ENCODE measurements at regions not wholly inside any gene's neighbourhood (a gene's known extent, or its start where the extent isn't known, plus 50 kb on each side); places are given as distances from the start of the nearest gene placed in this dataset.
"Not testable (repeated sequence)": the region's sequence is repeated elsewhere in the genome, so short reads cannot be mapped to it uniquely, and the experiment has no call there.

DNA sequence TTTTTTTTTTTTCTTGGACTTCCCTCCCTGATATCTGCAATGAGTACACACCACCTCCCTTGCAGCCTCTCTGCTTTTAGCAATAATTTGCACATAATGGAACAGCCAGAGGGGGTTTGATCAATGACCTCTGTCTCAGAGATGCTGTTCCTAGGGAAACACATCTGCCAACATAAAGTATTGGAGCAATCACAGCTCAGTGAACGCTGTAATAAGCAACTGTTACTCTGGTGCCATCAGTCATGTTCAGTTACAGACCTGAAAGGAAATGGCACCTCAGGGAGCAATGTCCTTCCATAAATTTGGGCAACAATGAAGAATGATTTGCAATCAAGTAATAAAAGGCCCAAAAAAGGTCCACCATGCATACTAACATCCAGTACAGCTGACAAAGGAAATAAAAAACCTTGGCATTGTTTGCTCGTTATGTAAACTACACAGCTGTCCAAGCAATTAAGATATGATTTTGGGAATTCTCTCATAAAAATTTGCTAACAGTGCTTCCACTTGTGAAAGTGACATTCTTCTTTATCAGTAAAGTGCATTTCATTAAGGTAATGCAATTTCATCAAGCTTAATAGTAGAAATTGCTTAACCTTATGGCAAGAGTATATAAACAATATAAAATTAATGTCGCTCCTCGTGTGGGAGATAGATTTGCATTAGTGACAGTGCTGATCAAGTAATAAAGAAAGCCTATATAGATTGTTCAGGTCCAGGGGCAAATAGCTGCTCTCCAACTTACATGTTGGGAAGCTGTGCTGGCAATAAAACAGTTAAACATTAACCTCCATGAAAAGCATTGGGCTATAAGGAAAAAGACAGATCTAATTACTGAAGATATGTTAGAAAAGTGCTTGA lies 167.8 kb downstream of the RASEF start:
- no peak for DNase-seq
- in situ Hi-C loops (cut with HindIII; ENCODE audit: low pct_ligation_motif_present, low pct_unique_long_range_greater_than_20kb, low sequenced_read_pairs), result no loop called here

DNA sequence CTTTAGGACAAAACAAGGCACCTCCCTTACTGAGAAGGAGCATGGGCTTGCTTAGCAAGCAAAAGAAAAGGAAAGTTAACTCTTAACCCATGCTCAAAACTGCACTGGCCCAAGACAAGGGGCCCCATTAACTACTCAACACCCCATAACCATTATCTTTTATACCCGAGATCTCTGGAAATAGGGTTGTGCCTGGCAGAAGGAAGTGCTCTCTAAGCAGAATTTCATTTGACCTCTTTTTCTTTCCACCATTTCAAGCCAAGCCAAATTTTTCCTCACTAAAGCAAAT lies 167.2 kb downstream of the RASEF start:
- in situ Hi-C loops (cut with HindIII; ENCODE audit: low pct_ligation_motif_present, low pct_unique_long_range_greater_than_20kb, low sequenced_read_pairs), result no loop called here
- DNase-seq, result no peak

DNA sequence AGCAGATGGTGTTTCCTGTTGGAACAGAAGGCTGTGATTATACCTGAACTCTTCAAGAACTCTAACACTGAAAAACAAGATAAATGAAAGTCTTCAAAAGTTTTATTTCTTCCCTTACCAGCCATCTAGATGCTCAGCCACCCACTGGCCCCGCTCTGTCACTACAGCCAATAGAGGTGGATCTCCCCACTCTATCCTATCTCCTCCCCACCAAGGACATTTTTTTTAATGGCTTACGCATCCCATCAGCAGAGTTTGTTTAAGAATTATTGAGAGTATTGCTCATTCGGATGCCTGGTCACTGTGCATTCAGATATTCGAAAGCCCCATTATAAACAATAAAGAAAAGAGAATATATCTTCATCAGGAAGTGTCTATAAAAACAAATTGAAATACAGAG lies 159.4 kb downstream of the RASEF start:
- in situ Hi-C loops (cut with HindIII; ENCODE audit: low pct_ligation_motif_present, low pct_unique_long_range_greater_than_20kb, low sequenced_read_pairs), result no loop called here
- no peak for DNase-seq

DNA sequence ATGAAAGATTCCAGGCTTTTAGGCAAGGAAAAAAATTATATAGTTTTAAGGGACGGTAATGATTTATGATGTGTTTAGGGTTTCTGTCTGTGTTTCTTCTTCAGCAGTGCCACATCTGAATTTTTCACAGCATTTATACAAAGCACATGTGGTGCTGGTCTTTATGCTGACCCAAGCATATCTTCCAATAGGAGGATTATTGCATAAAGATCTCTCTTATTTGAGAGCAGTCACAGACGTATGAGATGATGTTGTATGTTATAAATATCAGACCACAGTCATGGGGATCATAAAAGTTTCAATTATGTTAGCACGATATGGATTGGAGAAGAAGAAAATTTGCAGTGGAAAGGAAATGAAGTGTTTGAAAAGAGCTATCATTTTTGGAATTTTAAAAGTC lies 150.9 kb downstream of the RASEF start:
- DNase-seq, result no peak
- in situ Hi-C loops (cut with HindIII; ENCODE audit: low pct_ligation_motif_present, low pct_unique_long_range_greater_than_20kb, low sequenced_read_pairs), result no loop called here

DNA sequence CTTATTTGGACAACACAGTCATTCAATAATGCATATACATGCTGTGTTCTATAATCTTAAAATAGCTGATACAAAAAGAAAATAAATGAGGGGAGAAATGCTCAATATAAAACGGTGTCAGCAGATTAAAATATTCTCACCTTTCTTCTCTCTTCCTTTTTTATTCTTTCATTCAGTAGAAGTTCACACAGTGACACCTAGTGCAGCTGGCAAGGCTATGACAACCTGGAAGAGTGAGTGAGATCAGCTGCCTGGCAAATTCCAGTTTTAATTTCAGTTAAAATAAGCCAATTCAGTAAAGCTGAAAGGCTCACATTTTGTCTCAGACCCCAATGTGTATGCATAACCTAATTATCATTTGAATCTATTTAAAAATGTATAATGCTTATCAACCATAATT lies 150.3 kb downstream of the RASEF start:
- no peak for DNase-seq
- in situ Hi-C loops (cut with HindIII; ENCODE audit: low pct_ligation_motif_present, low pct_unique_long_range_greater_than_20kb, low sequenced_read_pairs), result no loop called here

DNA sequence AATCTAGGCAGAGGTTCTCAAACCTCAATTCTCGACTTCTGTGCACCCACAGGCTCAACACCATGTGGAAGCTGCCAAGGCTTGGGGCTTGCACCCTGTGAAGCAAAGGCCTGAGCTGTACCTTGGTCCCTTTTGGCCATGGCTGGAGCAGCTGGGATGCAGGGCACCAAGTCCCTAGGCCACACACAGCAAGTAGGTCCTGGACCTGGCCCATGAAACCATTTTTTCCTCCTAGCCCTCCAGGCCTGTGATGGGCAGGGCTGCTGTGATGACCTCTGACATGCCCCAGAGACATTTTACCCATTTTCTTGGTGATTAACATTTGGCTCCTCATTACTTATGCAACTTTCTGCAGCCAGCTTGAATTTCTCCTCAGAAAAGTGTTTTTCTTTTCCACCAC lies 146.7 kb downstream of the RASEF start:
- DNase-seq; in situ Hi-C loops (cut with HindIII; ENCODE audit: low pct_ligation_motif_present, low pct_unique_long_range_greater_than_20kb, low sequenced_read_pairs): not testable (repeated sequence)

DNA sequence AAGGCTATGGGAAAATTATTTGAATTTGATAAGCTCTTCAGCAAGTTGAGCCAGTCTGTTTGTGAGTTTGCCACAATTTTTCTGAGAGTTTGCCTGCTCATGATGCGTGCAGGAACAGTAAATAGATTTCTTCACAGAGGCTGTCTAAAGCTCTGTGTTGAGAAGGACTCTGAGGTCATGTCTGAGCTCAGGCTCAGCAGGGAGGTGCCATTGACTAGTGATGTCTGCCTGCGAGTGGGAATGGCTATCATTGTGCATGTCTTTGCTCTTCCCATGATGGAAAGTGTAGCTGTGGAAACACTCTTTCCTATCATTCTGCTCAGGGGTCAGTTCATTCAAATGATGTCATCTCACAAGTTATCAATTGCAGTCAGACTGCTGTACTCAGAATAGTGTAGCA lies 142.8 kb downstream of the RASEF start:
- no peak for DNase-seq
- in situ Hi-C loops (cut with HindIII; ENCODE audit: low pct_ligation_motif_present, low pct_unique_long_range_greater_than_20kb, low sequenced_read_pairs), result no loop called here

DNA sequence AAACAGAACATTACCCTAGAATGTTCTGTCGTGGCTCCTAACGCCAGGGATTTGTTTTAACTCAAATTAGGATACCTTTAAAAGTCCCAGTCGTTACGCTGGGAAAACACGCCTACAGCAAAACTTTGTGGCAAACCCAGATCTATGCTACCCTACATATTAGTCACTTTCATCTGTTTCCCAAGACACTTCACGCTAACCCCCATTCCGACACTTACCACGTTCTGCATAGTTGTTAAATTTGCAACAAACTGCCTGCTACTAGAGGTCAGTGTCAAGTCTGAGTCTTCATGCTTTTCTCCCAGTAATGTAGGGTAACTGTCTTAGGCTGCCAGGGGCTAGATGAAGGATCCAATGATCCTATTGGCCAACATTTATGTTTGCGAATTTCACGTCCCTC lies 140.3 kb downstream of the RASEF start:
- in situ Hi-C loops (cut with HindIII; ENCODE audit: low pct_ligation_motif_present, low pct_unique_long_range_greater_than_20kb, low sequenced_read_pairs), result no loop called here
- no peak for DNase-seq

DNA sequence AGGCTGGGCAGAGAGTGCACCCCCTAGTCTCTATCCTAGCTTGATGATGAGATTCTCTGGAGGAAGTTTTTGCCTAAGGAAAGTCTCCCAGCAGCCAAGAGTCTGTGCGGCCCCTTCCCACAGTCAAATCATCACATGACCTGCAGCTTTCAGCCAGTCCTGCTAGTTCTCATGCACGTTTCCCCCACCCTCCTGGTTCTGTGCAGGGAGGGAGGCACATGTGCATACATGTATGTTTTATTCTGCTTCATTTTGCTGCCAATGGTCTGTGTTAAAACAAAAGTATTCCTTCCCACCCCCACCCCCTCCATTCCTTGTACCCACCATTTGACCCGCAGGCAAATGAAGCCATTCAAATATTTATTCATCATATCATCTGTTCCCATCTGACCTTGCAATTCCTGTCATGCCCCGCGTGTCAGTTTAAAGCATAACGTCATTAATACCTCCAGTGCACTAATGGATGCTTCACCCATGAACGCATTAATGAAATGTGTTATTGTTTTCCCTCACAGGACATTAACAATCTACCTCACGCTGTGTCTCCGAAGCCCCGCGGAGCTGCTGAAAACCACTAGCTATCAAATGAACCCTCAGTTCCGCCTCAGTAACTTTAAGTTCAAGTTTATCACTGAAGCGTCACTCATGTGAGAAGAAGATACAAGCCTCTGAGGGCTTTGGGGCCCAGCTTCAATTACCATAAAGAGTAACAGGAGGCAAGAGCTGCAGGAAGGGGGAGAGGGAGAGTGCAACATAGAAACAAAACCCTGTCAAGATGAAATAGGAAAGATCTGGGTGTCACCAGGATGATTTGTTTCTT lies 139.6 kb downstream of the RASEF start:
- DNase-seq, result peak; percentile 7
- in situ Hi-C loops (cut with HindIII; ENCODE audit: low pct_ligation_motif_present, low pct_unique_long_range_greater_than_20kb, low sequenced_read_pairs), result no loop called here

DNA sequence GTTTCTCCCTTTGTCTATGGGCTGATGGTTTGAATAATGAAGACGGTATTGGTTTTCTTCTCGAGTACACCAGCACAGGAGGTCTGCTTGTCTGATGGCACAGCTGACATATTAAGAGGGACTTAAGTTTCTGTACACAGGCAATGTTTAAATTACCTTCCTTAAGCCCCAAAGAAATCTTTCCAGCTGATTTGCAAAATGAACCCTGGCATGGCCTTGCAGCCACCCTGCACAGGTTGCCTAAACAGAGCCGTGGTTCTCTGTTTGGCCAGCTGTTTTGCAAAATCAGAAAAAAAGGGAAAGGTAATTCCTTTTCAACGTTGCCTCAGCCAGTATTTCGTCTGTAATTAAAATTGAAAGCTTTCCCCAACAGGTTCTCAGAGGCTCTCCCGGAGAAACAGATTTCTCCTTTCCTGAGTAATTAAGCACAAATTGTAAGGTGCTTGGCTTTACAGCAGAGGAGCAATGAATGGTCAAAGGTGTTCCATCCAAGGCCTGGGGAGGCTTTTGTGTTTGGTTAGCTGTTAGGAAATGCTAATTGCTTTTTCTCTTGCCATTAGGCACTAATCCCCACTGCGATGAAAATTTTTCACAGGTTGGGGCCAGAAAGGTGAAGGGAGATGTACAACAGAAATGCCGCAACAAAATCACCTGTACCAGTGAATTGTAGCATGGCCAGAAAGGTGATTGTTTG lies 138.9 kb downstream of the RASEF start:
- in situ Hi-C loops (cut with HindIII; ENCODE audit: low pct_ligation_motif_present, low pct_unique_long_range_greater_than_20kb, low sequenced_read_pairs), result no loop called here
- DNase-seq, result no peak

Measured in ACHN (cell line).